PC-3 (cell line): ENCODE measurements at regions not wholly inside any gene's neighbourhood (a gene's known extent, or its start where the extent isn't known, plus 50 kb on each side); places are given as distances from the start of the nearest gene placed in this dataset.

Experiments
- ATAC-seq: fragments of 200-7000 bp; cut with Tn5 transposase; 2 replicates; pipeline ENCODE4 v1.9.1; 2020; ENCODE audit warnings: mild to moderate bottlenecking, moderate library complexity
- BruUV-seq: library from RNA; stranded (reverse); fragments of 400-500 nt; replicated peaks from 2 replicates; lab custom pipeline; 2021; lab: Mats Ljungman, UMichigan
- CTCF ChIA-PET: fragments of 300-600 bp; sonication (Branson Sonifier 250); formaldehyde crosslinking; loops from one replicate; lab custom pipeline; 2022; ENCODE audit warnings: antibody characterized with exemption; lab: Charles Lee
- POLR2A ChIA-PET: fragments of 300-600 bp; sonication (Branson Sonifier 250); formaldehyde crosslinking; loops from one replicate; lab custom pipeline; 2022; ENCODE audit warnings: antibody characterized with exemption; ENCODE audit not compliant: unreplicated experiment; lab: Charles Lee
- DNase-seq: peaks from one replicate; pipeline ENCODE4 v3.0.0-alpha.2; 2015
- H2AFZ ChIP-seq: fragments of 300-600 bp; sonication (generic); 2 replicates; pipeline ENCODE4 v1.6.0; 2016; ENCODE audit warnings: antibody characterized with exemption, low read length
- H3F3A ChIP-seq: fragments of 300-600 bp; sonication (generic); one replicate; pipeline ENCODE4 v1.6.0; 2017; ENCODE audit warnings: antibody characterized with exemption, low read length, control low read depth, mild to moderate bottlenecking; ENCODE audit not compliant: unreplicated experiment
- H3K27ac ChIP-seq: fragments of 300-600 bp; sonication (generic); 2 replicates; pipeline ENCODE4 v1.5.1; 2016; ENCODE audit warnings: mild to moderate bottlenecking, low read length
- H3K27me3 ChIP-seq: fragments of 300-600 bp; sonication (generic); 2 replicates; pipeline ENCODE4 v1.6.1; 2016; ENCODE audit warnings: low read length, mixed read lengths
- H3K36me3 ChIP-seq: fragments of 300-600 bp; sonication (generic); 2 replicates; pipeline ENCODE4 v1.6.1; 2016; ENCODE audit warnings: low read depth, mixed run types, low read length, mixed read lengths
- H3K4me1 ChIP-seq: fragments of 300-600 bp; sonication (generic); 2 replicates; pipeline ENCODE4 v1.5.1; 2016; ENCODE audit warnings: low read length; ENCODE audit not compliant: insufficient read depth
- H3K4me2 ChIP-seq: fragments of 300-600 bp; sonication (generic); 2 replicates; pipeline ENCODE4 v1.6.0; 2016; ENCODE audit warnings: low read length
- H3K4me3 ChIP-seq: fragments of 300-600 bp; sonication (generic); 2 replicates; pipeline ENCODE4 v1.5.1; 2016; ENCODE audit warnings: mild to moderate bottlenecking, low read length, mixed read lengths
- H3K79me2 ChIP-seq: fragments of 300-600 bp; sonication (generic); 2 replicates; pipeline ENCODE4 v1.6.1; 2017; ENCODE audit warnings: low read length, mixed read lengths
- H3K9ac ChIP-seq: fragments of 300-600 bp; sonication (generic); 2 replicates; pipeline ENCODE4 v1.6.0; 2016; ENCODE audit warnings: mild to moderate bottlenecking, low read length
- H3K9me2 ChIP-seq: fragments of 300-600 bp; sonication (generic); replicated peaks from 2 replicates; pipeline ENCODE4 v1.6.1; 2016; ENCODE audit warnings: mixed run types, low read length, mixed read lengths
- H3K9me3 ChIP-seq: fragments of 300-600 bp; sonication (generic); 2 replicates; pipeline ENCODE4 v1.6.1; 2016; ENCODE audit warnings: low read length, mixed read lengths
- H4K20me1 ChIP-seq: fragments of 300-600 bp; sonication (generic); 2 replicates; pipeline ENCODE4 v1.6.1; 2016; ENCODE audit warnings: low read length, mixed read lengths
- CTCF ChIP-seq: fragments of 300-600 bp; sonication (generic); conservative IDR thresholded peaks from 2 replicates; pipeline ENCODE4 v1.5.1; 2017; ENCODE audit warnings: antibody characterized with exemption, low read depth, mild to moderate bottlenecking, low read length
- EZH2 ChIP-seq: fragments of 300-600 bp; sonication (generic); IDR thresholded peaks from one replicate; pipeline ENCODE4 v1.6.1; 2017; ENCODE audit warnings: antibody characterized with exemption, mild to moderate bottlenecking, low read length; ENCODE audit not compliant: unreplicated experiment
- EZH2phosphoT487 ChIP-seq: fragments of 300-600 bp; sonication (generic); IDR thresholded peaks from 2 replicates; pipeline ENCODE4 v1.6.1; 2018; ENCODE audit warnings: mild to moderate bottlenecking, antibody characterized with exemption, low read length, borderline replicate concordance
- intact Hi-C: fragments of 100-400 bp; cut with micrococcal nuclease; formaldehyde crosslinking; loops from 2 replicates; pipeline ENCODE4 v1.9.0; 2023

DNA sequence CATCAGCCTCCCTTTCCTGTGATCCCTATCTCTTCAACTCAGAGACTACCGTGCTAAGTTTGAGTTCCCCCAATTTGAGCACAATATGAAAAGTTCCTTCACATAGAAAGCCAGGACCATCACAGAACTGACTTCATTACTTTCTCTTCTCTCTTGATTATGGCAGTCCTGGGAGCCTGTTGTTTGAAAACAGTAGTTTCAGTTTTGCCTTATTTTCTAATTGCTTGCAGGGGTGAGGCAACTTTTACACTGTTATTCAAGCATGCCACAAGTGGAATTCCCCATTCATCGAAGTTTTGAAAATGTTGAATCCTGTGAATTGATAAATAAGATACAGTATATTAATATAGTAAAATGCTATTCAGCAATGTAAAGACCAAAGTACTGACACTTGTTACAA lies 569.7 kb upstream of the MARCKS start:
- no peak overlapping the region for H2AFZ ChIP-seq
- no peaks in the 10 kb centered on the region for H3K27me3 ChIP-seq
- TF ChIP-seq EZH2phosphoT487 (no peak), EZH2 (no peak), CTCF (no peak)
- H3K27ac ChIP-seq, result no peak overlapping the region
- no peak for ATAC-seq
- no peaks in the 10 kb centered on the region for H3F3A ChIP-seq
- H4K20me1 ChIP-seq, result no peaks in the 10 kb centered on the region
- peaks cover 15% of the 10 kb centered on the region for H3K4me1 ChIP-seq
- DNase-seq, result no peak
- intact Hi-C loops, result no loop called here
- CTCF ChIA-PET, result no interaction called here
- no peaks in the 10 kb centered on the region for H3K79me2 ChIP-seq
- H3K4me3 ChIP-seq, result no peak overlapping the region
- no peaks in the 10 kb centered on the region for H3K9me3 ChIP-seq
- H3K4me2 ChIP-seq, result no peak overlapping the region
- BruUV-seq, result no TSS peak
- POLR2A ChIA-PET, result no interaction called here
- H3K9ac ChIP-seq, result no peak overlapping the region
- H3K36me3 ChIP-seq, result no peaks in the 10 kb centered on the region
- H3K9me2 ChIP-seq, result no peaks in the 10 kb centered on the region

DNA sequence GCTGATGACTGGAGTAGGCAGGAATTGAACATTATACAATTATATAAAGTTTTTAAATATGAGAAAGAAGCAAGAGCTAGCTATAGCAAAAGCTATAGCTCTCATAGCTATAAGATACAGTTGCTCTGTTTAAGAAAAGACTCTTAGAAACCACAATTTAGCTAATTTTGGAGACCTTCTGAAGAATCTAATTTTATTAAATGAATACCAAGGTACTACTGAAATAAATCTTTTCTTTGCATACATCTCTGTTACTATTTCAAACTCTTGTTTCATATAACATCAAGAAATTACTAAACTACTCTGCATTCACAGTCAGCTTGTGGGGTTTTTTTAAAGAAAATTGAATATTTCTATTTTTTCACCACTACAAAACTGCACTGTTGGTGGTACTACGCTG lies 568.7 kb upstream of the MARCKS start:
- Histone ChIP-seq H3K27me3 (no peaks in the 10 kb centered on the region), H3K27ac (no peak overlapping the region), H2AFZ (no peak overlapping the region), H3K79me2 (no peaks in the 10 kb centered on the region), H4K20me1 (no peaks in the 10 kb centered on the region), H3K9me3 (no peaks in the 10 kb centered on the region), H3K9me2 (no peaks in the 10 kb centered on the region), H3K4me3 (no peak overlapping the region), H3K4me1 (peaks cover 15% of the 10 kb centered on the region), H3F3A (no peaks in the 10 kb centered on the region), H3K36me3 (no peaks in the 10 kb centered on the region), H3K4me2 (no peak overlapping the region), H3K9ac (no peak overlapping the region)
- DNase-seq (no peak), ATAC-seq (no peak)
- intact Hi-C loops, result no loop called here
- TF ChIP-seq EZH2 (no peak), CTCF (no peak), EZH2phosphoT487 (no peak)
- POLR2A ChIA-PET, result no interaction called here
- BruUV-seq, result no TSS peak
- CTCF ChIA-PET, result no interaction called here

- no peak for ATAC-seq
- Histone ChIP-seq H3K27ac (no peak overlapping the region), H2AFZ (no peak overlapping the region), H4K20me1 (no peaks in the 10 kb centered on the region), H3K9ac (no peak overlapping the region), H3K27me3 (no peaks in the 10 kb centered on the region), H3K79me2 (no peaks in the 10 kb centered on the region), H3K9me3 (no peaks in the 10 kb centered on the region), H3F3A (no peaks in the 10 kb centered on the region), H3K4me1 (peaks cover 15% of the 10 kb centered on the region), H3K36me3 (no peaks in the 10 kb centered on the region), H3K9me2 (no peaks in the 10 kb centered on the region), H3K4me2 (no peak overlapping the region), H3K4me3 (no peak overlapping the region)
- no peak for TF ChIP-seq EZH2
- no peak for TF ChIP-seq CTCF
- TF ChIP-seq EZH2phosphoT487, result no peak
- POLR2A ChIA-PET, result no interaction called here
- no TSS peak for BruUV-seq
- no peak for DNase-seq
- intact Hi-C loops, result no loop called here
- CTCF ChIA-PET, result no interaction called here
Measured at GRCh38 chr6:113289166-113289565, 568.0 kb upstream of the MARCKS start.
